BJ (cell line): ENCODE measurements at regions not wholly inside any gene's neighbourhood (a gene's known extent, or its start where the extent isn't known, plus 50 kb on each side); places are given as distances from the start of the nearest gene placed in this dataset.

Experiments
- CTCF ChIA-PET: fragments of 350-600 bp; formaldehyde crosslinking; extraction: SDS; loops from one replicate; lab custom pipeline; 2021; ENCODE audit warnings: antibody characterized with exemption, inconsistent platforms; lab: Yijun Ruan, JAX
- POLR2A ChIA-PET: fragments of 300-600 bp; sonication (Branson Sonifier 250); formaldehyde crosslinking; extraction: SDS; loops from one replicate; lab custom pipeline; 2021; ENCODE audit warnings: antibody characterized with exemption; lab: Charles Lee
- DNase-seq: peaks from one replicate; pipeline ENCODE4 v3.0.0-alpha.2; 2011; ENCODE audit warnings: low read depth
- H3K27me3 ChIP-seq: 2 replicates; pipeline ENCODE4 v1.6.0; 2011; ENCODE audit warnings: low read length; ENCODE audit not compliant: control insufficient read depth, insufficient read depth
- H3K36me3 ChIP-seq: 2 replicates; pipeline ENCODE4 v1.5.1; 2011; ENCODE audit warnings: low read length; ENCODE audit not compliant: control insufficient read depth, insufficient read depth
- H3K4me3 ChIP-seq: 2 replicates; pipeline ENCODE4 v1.5.1; 2011; ENCODE audit warnings: low read depth, mild to moderate bottlenecking, control low read depth, low read length
- CTCF ChIP-seq: IDR thresholded peaks from 2 replicates; pipeline ENCODE4 v1.5.1; 2011; ENCODE audit warnings: low read depth, mild to moderate bottlenecking, control low read depth, inconsistent platforms, low read length, moderate library complexity; ENCODE audit not compliant: insufficient read depth

- no peak for TF ChIP-seq CTCF
- DNase-seq, result no peak
- H3K27me3 ChIP-seq, result no peaks in the 10 kb centered on the region
- ChIA-PET CTCF (interaction anchor here (0.9 kb wide), 1 partner anchor 38 kb away, joined by 3 read pairs; no protein-coding TSS in a partner anchor), POLR2A (no interaction called here)
- H3K36me3 ChIP-seq, result no peaks in the 10 kb centered on the region
- no peak overlapping the region for H3K4me3 ChIP-seq
These were observed 192.9 kb downstream of the RHOU start for GRCh38 chr1:228927946-228928898.

- TF ChIP-seq CTCF, result no peak
- Histone ChIP-seq H3K27me3 (no peaks in the 10 kb centered on the region), H3K4me3 (no peak overlapping the region), H3K36me3 (no peaks in the 10 kb centered on the region)
- ChIA-PET POLR2A (no interaction called here), CTCF (no interaction called here)
- no peak for DNase-seq
These were observed 194.3 kb downstream of the RHOU start for GRCh38 chr1:228929476-228930027.

DNA sequence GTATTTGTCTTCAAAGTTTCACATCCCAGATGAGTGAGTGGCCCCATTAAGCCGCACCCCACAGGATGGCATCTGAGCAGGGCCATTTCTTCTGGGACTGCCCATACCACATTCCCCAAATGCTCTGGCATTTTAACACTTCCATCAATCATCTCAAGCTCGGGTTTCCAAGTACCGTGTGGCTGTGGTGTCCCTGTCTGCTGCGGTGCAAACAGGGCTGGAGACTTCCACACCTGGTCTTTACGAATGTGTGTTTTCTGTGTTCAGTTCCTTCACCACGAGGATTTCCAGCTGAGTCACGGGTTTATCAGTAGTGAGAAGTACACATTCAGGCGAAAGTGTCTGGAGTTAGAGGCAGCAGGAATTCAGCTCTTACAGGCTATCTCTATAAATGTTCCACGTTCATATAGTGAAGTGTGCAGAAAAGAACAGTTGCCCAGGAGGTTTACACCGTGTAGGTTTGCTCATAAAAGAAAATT lies 195.2 kb downstream of the RHOU start:
- Histone ChIP-seq H3K36me3 (no peaks in the 10 kb centered on the region), H3K4me3 (no peak overlapping the region), H3K27me3 (no peaks in the 10 kb centered on the region)
- CTCF ChIA-PET, result no interaction called here
- POLR2A ChIA-PET, result no interaction called here
- TF ChIP-seq CTCF, result no peak
- DNase-seq, result no peak

GRCh38 chr1:228933753-228934152 lies 198.5 kb downstream of the RHOU start:
- TF ChIP-seq CTCF, result no peak
- H3K4me3 ChIP-seq, result no peak overlapping the region
- CTCF ChIA-PET, result interaction anchor here (1.7 kb wide), 1 partner anchor 12 kb away, joined by 5 read pairs; no protein-coding TSS in a partner anchor
- no peaks in the 10 kb centered on the region for H3K36me3 ChIP-seq
- POLR2A ChIA-PET, result no interaction called here
- DNase-seq, result no peak
- H3K27me3 ChIP-seq, result no peaks in the 10 kb centered on the region

DNA sequence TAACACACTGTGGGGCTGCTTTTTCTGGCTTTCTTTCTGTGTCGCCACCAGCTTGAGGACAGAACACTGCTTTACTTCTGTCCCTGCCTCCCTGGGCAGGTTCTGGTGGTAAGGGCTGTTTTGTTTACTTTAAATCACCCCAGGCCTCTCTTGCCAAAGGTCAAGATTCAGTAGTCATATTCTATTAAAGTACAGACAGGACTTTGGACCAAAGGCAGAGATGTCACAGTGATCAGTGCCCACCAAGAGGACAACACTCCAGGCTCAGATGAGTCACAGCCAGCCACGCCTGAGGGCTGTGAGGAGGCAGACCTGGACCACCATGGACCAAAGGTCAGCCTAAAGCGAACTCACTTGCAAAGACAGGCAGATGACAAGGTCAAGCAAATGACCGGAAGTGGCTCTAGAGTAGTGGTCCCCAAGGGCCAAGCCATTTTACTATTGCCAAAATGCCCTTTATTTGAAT lies 200.0 kb downstream of the RHOU start:
- H3K36me3 ChIP-seq, result no peaks in the 10 kb centered on the region
- DNase-seq, result no peak
- no peaks in the 10 kb centered on the region for H3K27me3 ChIP-seq
- no peak overlapping the region for H3K4me3 ChIP-seq
- TF ChIP-seq CTCF, result no peak
- ChIA-PET CTCF (no interaction called here), POLR2A (no interaction called here)
